ENCODE measurements at regions not wholly inside any gene's neighbourhood (a gene's known extent, or its start where the extent isn't known, plus 50 kb on each side); places are given as distances from the start of the nearest gene placed in this dataset.

GRCh38 chr3:74891312-74891711 lies 276.9 kb upstream of the CNTN3 start:
- no peak for TF ChIP-seq EZH2 (IDR thresholded peaks at IDR 0.05)
- no peak for TF ChIP-seq CTCF (IDR thresholded peaks at IDR 0.05)
- no peak for TF ChIP-seq EZH2phosphoT487 (IDR thresholded peaks at IDR 0.05)
